A673 (cell line): ENCODE measurements at regions not wholly inside any gene's neighbourhood (a gene's known extent, or its start where the extent isn't known, plus 50 kb on each side); places are given as distances from the start of the nearest gene placed in this dataset.

Source experiments
- EZH2 ChIP-seq: fragments of 200-600 bp; sonication (generic); IDR thresholded peaks from 2 replicates; pipeline ENCODE4 v1.6.1; 2017; ENCODE audit warnings: borderline replicate concordance, low read depth, mild to moderate bottlenecking, mixed read lengths, antibody characterized with exemption, low read length; ENCODE audit not compliant: poor library complexity, severe bottlenecking
- TF ChIP-seq, protein P1 (sequence below): fragments of 300-800, 200-600 bp; sonication (generic); conservative IDR thresholded peaks from 2 replicates; pipeline ENCODE4 v1.5.1; 2017; ENCODE audit warnings: low read depth, mild to moderate bottlenecking, antibody characterized with exemption, low read length, moderate library complexity, mixed read lengths

DNA sequence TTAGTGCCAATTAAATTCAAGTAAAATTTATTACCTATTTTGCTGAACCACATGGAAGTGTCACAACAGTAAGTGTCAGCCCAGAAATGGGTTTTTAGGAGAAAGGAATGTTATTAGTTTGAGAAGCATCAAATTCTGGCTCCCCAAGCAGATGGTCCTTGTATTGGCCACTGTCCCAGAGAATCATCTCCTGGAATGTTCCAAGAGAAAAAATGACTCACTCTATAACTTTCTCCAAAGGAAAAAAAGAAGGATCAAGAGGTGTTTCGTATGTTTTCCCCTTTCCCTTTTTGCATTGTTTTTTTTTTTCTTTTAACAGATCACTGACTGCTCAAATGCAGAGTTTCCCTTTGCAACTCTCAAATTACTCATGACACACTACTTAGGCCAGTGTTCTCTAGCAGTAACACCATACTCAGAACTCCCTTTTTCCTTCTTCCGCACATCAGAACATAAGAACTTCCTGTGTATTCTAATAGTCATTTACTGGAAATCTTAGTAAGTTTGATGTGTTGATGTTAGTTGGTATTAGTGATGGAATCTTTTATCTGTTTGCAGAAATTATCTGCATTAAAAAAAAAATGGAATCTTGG lies 390.3 kb downstream of the GPD2 start:
- TF ChIP-seq, protein P1, sequence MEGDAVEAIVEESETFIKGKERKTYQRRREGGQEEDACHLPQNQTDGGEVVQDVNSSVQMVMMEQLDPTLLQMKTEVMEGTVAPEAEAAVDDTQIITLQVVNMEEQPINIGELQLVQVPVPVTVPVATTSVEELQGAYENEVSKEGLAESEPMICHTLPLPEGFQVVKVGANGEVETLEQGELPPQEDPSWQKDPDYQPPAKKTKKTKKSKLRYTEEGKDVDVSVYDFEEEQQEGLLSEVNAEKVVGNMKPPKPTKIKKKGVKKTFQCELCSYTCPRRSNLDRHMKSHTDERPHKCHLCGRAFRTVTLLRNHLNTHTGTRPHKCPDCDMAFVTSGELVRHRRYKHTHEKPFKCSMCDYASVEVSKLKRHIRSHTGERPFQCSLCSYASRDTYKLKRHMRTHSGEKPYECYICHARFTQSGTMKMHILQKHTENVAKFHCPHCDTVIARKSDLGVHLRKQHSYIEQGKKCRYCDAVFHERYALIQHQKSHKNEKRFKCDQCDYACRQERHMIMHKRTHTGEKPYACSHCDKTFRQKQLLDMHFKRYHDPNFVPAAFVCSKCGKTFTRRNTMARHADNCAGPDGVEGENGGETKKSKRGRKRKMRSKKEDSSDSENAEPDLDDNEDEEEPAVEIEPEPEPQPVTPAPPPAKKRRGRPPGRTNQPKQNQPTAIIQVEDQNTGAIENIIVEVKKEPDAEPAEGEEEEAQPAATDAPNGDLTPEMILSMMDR, result no peak
- TF ChIP-seq EZH2, result no peak
